HCT116 (cell line): ENCODE measurements at regions not wholly inside any gene's neighbourhood (a gene's known extent, or its start where the extent isn't known, plus 50 kb on each side); places are given as distances from the start of the nearest gene placed in this dataset.

Experiments
- ATAC-seq: fragments of 200-7000 bp; cut with Tn5 transposase; 2 replicates; pipeline ENCODE4 v1.9.1; 2020; ENCODE audit warnings: mild to moderate bottlenecking, moderate library complexity
- BruUV-seq: library from RNA; stranded (reverse); fragments of 400-500 nt; replicated peaks from 2 replicates; lab custom pipeline; 2021; lab: Mats Ljungman, UMichigan
- CTCF ChIA-PET: fragments of 300-600 bp; sonication (Branson Sonifier 250); formaldehyde crosslinking; loops from one replicate; lab custom pipeline; 2021; ENCODE audit warnings: antibody characterized with exemption; lab: Charles Lee
- POLR2A ChIA-PET: fragments of 300-600, 350-600 bp; sonication (Branson Sonifier 250); formaldehyde crosslinking; loops from one replicate; lab custom pipeline; 2021; ENCODE audit warnings: antibody characterized with exemption; lab: Charles Lee
- RAD21 ChIA-PET, 2 experiments: fragments of 300-600 bp; sonication (Branson Sonifier 250); formaldehyde crosslinking; loops; one replicate each; lab custom pipeline; 2023; ENCODE audit warnings: low total read pairs in 2 of 2; ENCODE audit not compliant: uncharacterized antibody in 2 of 2, unreplicated experiment in 2 of 2, low non-redundant PET in 1 of 2; lab: Charles Lee
- DNase-seq: peaks from one replicate; pipeline ENCODE4 v3.0.0-alpha.2; 2010; ENCODE audit warnings: low read depth, low spot score
- H2AFZ ChIP-seq: fragments of 200-600 bp; shearing (Covaris generic), sonication (generic); 2 replicates; pipeline ENCODE4 v1.6.1; 2017; ENCODE audit warnings: low read depth, mixed run types, mixed read lengths, antibody characterized with exemption, low read length; ENCODE audit not compliant: poor library complexity, severe bottlenecking
- H3K27ac ChIP-seq: 2 replicates; pipeline ENCODE4 v1.5.1; 2012; ENCODE audit warnings: low read depth, low read length
- H3K27me3 ChIP-seq: fragments of 200-600 bp; sonication (generic); 2 replicates; pipeline ENCODE4 v1.6.1; 2016; ENCODE audit warnings: mixed run types, low read length, mixed read lengths; ENCODE audit not compliant: insufficient read depth
- H3K36me3 ChIP-seq, 2 experiments: fragments of 200-500 bp in 1 of 2; fragments of 200-600 bp in 1 of 2; sonication (Bioruptor generic) in 1 of 2; sonication (generic) in 1 of 2; 2 replicates each; pipeline versions ENCODE4 v1.5.1 to v1.6.1; 2014 to 2016; ENCODE audit warnings: low read length in 2 of 2, inconsistent platforms in 1 of 2, mixed read lengths in 1 of 2, mixed run types in 1 of 2; ENCODE audit not compliant: insufficient read depth in 2 of 2, control insufficient read depth in 1 of 2
- H3K4me1 ChIP-seq, 2 experiments: fragments of 200-600 bp in 1 of 2; sonication (generic) in 1 of 2; 2 replicates each; pipeline versions ENCODE4 v1.5.1 to v1.6.1; 2012 to 2017; ENCODE audit warnings: low read length in 2 of 2, inconsistent platforms in 1 of 2, mild to moderate bottlenecking in 1 of 2, mixed read lengths in 1 of 2, mixed run types in 1 of 2, moderate library complexity in 1 of 2; ENCODE audit not compliant: insufficient read depth in 2 of 2, control insufficient read depth in 1 of 2
- H3K4me2 ChIP-seq: fragments of 200-600 bp; sonication (generic); 2 replicates; pipeline ENCODE4 v1.6.1; 2017; ENCODE audit warnings: mixed run types, low read length, mixed read lengths
- H3K4me3 ChIP-seq, 2 experiments: fragments of 200-600 bp in 1 of 2; sonication (generic) in 1 of 2; replicated peaks in 1 of 2; 2 replicates each; pipeline ENCODE4 v1.5.1; 2011 to 2016; ENCODE audit warnings: low read length in 2 of 2, control low read depth in 1 of 2, low read depth in 1 of 2, mild to moderate bottlenecking in 1 of 2, mixed read lengths in 1 of 2, mixed run types in 1 of 2
- H3K79me2 ChIP-seq: fragments of 200-600 bp; sonication (generic); 2 replicates; pipeline ENCODE4 v1.6.1; 2017; ENCODE audit warnings: mild to moderate bottlenecking, mixed run types, low read length, moderate library complexity, mixed read lengths; ENCODE audit not compliant: insufficient read depth
- H3K9ac ChIP-seq: fragments of 200-600 bp; sonication (generic); 2 replicates; pipeline ENCODE4 v1.6.1; 2016; ENCODE audit warnings: low read length, mixed read lengths
- H3K9me2 ChIP-seq: fragments of 200-600 bp; sonication (generic), shearing (Covaris generic); 2 replicates; pipeline ENCODE4 v1.6.1; 2017; ENCODE audit warnings: mixed run types, mild to moderate bottlenecking, moderate library complexity; ENCODE audit not compliant: insufficient read depth
- H3K9me3 ChIP-seq, 2 experiments: fragments of 200-500 bp in 1 of 2; fragments of 200-600 bp in 1 of 2; sonication (Bioruptor generic) in 1 of 2; sonication (generic) in 1 of 2; 2 replicates each; pipeline ENCODE4 v1.6.1; 2014 to 2017; ENCODE audit warnings: low read length in 2 of 2, mixed read lengths in 2 of 2, inconsistent platforms in 1 of 2, low read depth in 1 of 2, mild to moderate bottlenecking in 1 of 2, mixed run types in 1 of 2, moderate library complexity in 1 of 2; ENCODE audit not compliant: control insufficient read depth in 1 of 2, insufficient read depth in 1 of 2
- H4K20me1 ChIP-seq: fragments of 200-600 bp; sonication (generic), shearing (Covaris generic); 2 replicates; pipeline ENCODE4 v1.6.1; 2017; ENCODE audit warnings: mixed run types, mild to moderate bottlenecking, moderate library complexity; ENCODE audit not compliant: insufficient read depth
- CBX3 ChIP-seq: IDR thresholded peaks from 2 replicates; pipeline ENCODE4 v1.6.1; 2012; ENCODE audit warnings: low read depth
- EGR1 ChIP-seq: IDR thresholded peaks from 2 replicates; pipeline ENCODE4 v1.6.1; 2012; ENCODE audit warnings: low read depth
- ELF1 ChIP-seq: IDR thresholded peaks from 2 replicates; pipeline ENCODE4 v1.6.1; 2012; ENCODE audit warnings: low read depth, borderline replicate concordance
- EZH2 ChIP-seq: fragments of 200-600 bp; sonication (generic); IDR thresholded peaks from 2 replicates; pipeline ENCODE4 v1.6.1; 2017; ENCODE audit warnings: antibody characterized with exemption, mixed run types
- EZH2phosphoT487 ChIP-seq: fragments of 200-600 bp; IDR thresholded peaks from 2 replicates; pipeline ENCODE4 v1.6.1; 2018; ENCODE audit warnings: antibody characterized with exemption, borderline replicate concordance
- FOSL1 ChIP-seq: IDR thresholded peaks from 2 replicates; pipeline ENCODE4 v1.6.1; 2012; ENCODE audit warnings: low read depth
- JUND ChIP-seq: IDR thresholded peaks from 2 replicates; pipeline ENCODE4 v1.6.1; 2012
- SIN3A ChIP-seq: IDR thresholded peaks from 2 replicates; pipeline ENCODE4 v1.6.1; 2012; ENCODE audit warnings: low read depth
- SP1 ChIP-seq: IDR thresholded peaks from 2 replicates; pipeline ENCODE4 v1.6.1; 2012; ENCODE audit warnings: low read depth
- SRF ChIP-seq: IDR thresholded peaks from 2 replicates; pipeline ENCODE4 v1.6.1; 2012; ENCODE audit warnings: low read depth
- TCF7L2 ChIP-seq: IDR thresholded peaks from 2 replicates; pipeline ENCODE4 v1.7.0; 2011; ENCODE audit warnings: borderline replicate concordance, inconsistent platforms; ENCODE audit not compliant: insufficient read depth, insufficient read length; ENCODE audit errors: extremely low read depth
- YY1 ChIP-seq: IDR thresholded peaks from 2 replicates; pipeline ENCODE4 v1.6.1; 2011; ENCODE audit warnings: low read length, low read depth, moderate library complexity, mild to moderate bottlenecking; ENCODE audit not compliant: insufficient replicate concordance; ENCODE audit errors: extremely low read depth
- intact Hi-C: fragments of 100-400 bp; cut with micrococcal nuclease; formaldehyde crosslinking; loops from 2 replicates; pipeline ENCODE4 v1.10.0; 2022
- TF ChIP-seq, protein P1 (sequence below): IDR thresholded peaks from 2 replicates; pipeline ENCODE4 v1.6.1; 2012
- TF ChIP-seq, protein P2 (sequence below), 3 experiments: fragments of 200-600 bp in 1 of 3; sonication (generic) in 1 of 3; IDR thresholded peaks in 2 of 3; conservative IDR thresholded peaks in 1 of 3; 2 replicates each; pipeline ENCODE4 v1.5.1; 2012 to 2017; ENCODE audit warnings: low read depth in 2 of 3, low read length in 2 of 3, antibody characterized with exemption in 1 of 3, borderline replicate concordance in 1 of 3, control low read depth in 1 of 3, mild to moderate bottlenecking in 1 of 3, mixed read lengths in 1 of 3, mixed run types in 1 of 3, moderate library complexity in 1 of 3; ENCODE audit not compliant: insufficient read depth in 1 of 3
- TF ChIP-seq, protein P3 (sequence below): IDR thresholded peaks from 2 replicates; pipeline ENCODE4 v1.6.1; 2012; ENCODE audit warnings: low read depth

DNA sequence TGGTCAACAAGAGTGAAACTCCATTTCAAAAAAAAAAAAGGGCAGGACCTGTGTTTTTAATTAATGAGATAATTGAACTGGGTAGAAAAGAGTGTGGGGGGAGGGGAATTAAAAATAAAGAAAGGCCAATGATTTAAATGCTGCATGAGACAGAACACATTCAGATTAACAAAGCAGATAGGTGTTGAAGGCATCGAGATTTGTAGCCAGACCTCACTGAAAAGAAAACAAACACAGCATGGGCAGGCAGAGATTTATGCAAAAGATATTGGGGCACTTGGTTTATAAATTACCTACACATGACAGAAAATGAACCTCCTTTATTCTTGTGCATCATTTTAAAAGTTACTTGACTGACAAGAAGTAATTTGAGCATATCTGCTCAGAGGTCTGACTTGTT lies 354.0 kb upstream of the API5 start:
- intact Hi-C loops, result no loop called here
- Histone ChIP-seq H3K4me3 (no peak overlapping the region), H3K9ac (no peak overlapping the region), H3K79me2 (no peaks in the 10 kb centered on the region), H3K9me3 (peaks cover 0 to 5% of the 10 kb centered on the region in 2 experiments; a peak in 2 of 4 replicates), H4K20me1 (no peaks in the 10 kb centered on the region), H3K9me2 (no peaks in the 10 kb centered on the region), H3K27me3 (no peaks in the 10 kb centered on the region), H3K27ac (no peak overlapping the region), H2AFZ (no peak overlapping the region), H3K4me2 (no peak overlapping the region), H3K4me1 (no peaks in the 10 kb centered on the region), H3K36me3 (no peaks in the 10 kb centered on the region)
- no peak for ATAC-seq
- ChIA-PET RAD21 (no interaction called here), POLR2A (no interaction called here), CTCF (no interaction called here)
- no TSS peak for BruUV-seq
- DNase-seq, result no peak
- TF ChIP-seq EGR1 (no peak), SP1 (no peak), EZH2phosphoT487 (no peak), TCF7L2 (no peak), FOSL1 (no peak), SIN3A (no peak), YY1 (no peak), EZH2 (no peak), CBX3 (no peak), JUND (no peak), SRF (no peak), ELF1 (no peak)
- TF ChIP-seq, protein P1, sequence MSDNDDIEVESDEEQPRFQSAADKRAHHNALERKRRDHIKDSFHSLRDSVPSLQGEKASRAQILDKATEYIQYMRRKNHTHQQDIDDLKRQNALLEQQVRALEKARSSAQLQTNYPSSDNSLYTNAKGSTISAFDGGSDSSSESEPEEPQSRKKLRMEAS, result no peak
- TF ChIP-seq, protein P2, sequence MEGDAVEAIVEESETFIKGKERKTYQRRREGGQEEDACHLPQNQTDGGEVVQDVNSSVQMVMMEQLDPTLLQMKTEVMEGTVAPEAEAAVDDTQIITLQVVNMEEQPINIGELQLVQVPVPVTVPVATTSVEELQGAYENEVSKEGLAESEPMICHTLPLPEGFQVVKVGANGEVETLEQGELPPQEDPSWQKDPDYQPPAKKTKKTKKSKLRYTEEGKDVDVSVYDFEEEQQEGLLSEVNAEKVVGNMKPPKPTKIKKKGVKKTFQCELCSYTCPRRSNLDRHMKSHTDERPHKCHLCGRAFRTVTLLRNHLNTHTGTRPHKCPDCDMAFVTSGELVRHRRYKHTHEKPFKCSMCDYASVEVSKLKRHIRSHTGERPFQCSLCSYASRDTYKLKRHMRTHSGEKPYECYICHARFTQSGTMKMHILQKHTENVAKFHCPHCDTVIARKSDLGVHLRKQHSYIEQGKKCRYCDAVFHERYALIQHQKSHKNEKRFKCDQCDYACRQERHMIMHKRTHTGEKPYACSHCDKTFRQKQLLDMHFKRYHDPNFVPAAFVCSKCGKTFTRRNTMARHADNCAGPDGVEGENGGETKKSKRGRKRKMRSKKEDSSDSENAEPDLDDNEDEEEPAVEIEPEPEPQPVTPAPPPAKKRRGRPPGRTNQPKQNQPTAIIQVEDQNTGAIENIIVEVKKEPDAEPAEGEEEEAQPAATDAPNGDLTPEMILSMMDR (IDR thresholded peaks at IDR 0.05 in 2 of 3, conservative IDR thresholded peaks at IDR 0.05 in 1 of 3; ENCODE audit: borderline replicate concordance in 1 of 3, insufficient read depth in 1 of 3, low read depth in 2 of 3, low read length in 2 of 3), result no peak
- TF ChIP-seq, protein P3, sequence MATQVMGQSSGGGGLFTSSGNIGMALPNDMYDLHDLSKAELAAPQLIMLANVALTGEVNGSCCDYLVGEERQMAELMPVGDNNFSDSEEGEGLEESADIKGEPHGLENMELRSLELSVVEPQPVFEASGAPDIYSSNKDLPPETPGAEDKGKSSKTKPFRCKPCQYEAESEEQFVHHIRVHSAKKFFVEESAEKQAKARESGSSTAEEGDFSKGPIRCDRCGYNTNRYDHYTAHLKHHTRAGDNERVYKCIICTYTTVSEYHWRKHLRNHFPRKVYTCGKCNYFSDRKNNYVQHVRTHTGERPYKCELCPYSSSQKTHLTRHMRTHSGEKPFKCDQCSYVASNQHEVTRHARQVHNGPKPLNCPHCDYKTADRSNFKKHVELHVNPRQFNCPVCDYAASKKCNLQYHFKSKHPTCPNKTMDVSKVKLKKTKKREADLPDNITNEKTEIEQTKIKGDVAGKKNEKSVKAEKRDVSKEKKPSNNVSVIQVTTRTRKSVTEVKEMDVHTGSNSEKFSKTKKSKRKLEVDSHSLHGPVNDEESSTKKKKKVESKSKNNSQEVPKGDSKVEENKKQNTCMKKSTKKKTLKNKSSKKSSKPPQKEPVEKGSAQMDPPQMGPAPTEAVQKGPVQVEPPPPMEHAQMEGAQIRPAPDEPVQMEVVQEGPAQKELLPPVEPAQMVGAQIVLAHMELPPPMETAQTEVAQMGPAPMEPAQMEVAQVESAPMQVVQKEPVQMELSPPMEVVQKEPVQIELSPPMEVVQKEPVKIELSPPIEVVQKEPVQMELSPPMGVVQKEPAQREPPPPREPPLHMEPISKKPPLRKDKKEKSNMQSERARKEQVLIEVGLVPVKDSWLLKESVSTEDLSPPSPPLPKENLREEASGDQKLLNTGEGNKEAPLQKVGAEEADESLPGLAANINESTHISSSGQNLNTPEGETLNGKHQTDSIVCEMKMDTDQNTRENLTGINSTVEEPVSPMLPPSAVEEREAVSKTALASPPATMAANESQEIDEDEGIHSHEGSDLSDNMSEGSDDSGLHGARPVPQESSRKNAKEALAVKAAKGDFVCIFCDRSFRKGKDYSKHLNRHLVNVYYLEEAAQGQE, result no peak
